ENCODE measurements at regions not wholly inside any gene's neighbourhood (a gene's known extent, or its start where the extent isn't known, plus 50 kb on each side); places are given as distances from the start of the nearest gene placed in this dataset.
A peak's percentile ranks its signal among the peaks of the same experiment; 100 is the strongest.
"Not testable (repeated sequence)": the region's sequence is repeated elsewhere in the genome, so short reads cannot be mapped to it uniquely, and the experiment has no call there.

- no peak for DNase-seq (ENCODE audit: low read depth)
These were observed 258.6 kb upstream of the AGTR2 start for GRCh38 chrX:115911967-115912366.

GRCh38 chrX:115912372-115912897, 258.1 kb upstream of the AGTR2 start:
- DNase-seq (ENCODE audit: low read depth) = no peak

GRCh38 chrX:115913575-115913974, 257.0 kb upstream of the AGTR2 start:
- DNase-seq (ENCODE audit: low read depth) = no peak

- not testable (repeated sequence) for DNase-seq (ENCODE audit: low read depth)
These were observed 254.9 kb upstream of the AGTR2 start for GRCh38 chrX:115915625-115916024.

GRCh38 chrX:115929480-115929879, 241.1 kb upstream of the AGTR2 start:
- no peak for DNase-seq (ENCODE audit: low read depth)

GRCh38 chrX:115936008-115936407, 234.5 kb upstream of the AGTR2 start:
- DNase-seq (ENCODE audit: low read depth) = no peak

- no peak for DNase-seq (ENCODE audit: low read depth)
These were observed 231.5 kb upstream of the AGTR2 start for GRCh38 chrX:115939070-115939469.

- DNase-seq (ENCODE audit: low read depth) = no peak
These were observed 230.8 kb upstream of the AGTR2 start for GRCh38 chrX:115939636-115940160.

- no peak for DNase-seq (ENCODE audit: low read depth)
These were observed 230.2 kb upstream of the AGTR2 start for GRCh38 chrX:115940348-115940747.

GRCh38 chrX:115940888-115941332, 229.6 kb upstream of the AGTR2 start:
- peak; percentile 77 for DNase-seq (ENCODE audit: low read depth)

GRCh38 chrX:115941388-115941787, 229.2 kb upstream of the AGTR2 start:
- no peak for DNase-seq (ENCODE audit: low read depth)

- DNase-seq (ENCODE audit: low read depth) = no peak
These were observed 224.5 kb upstream of the AGTR2 start for GRCh38 chrX:115946059-115946458.

GRCh38 chrX:115948018-115948923, 222.3 kb upstream of the AGTR2 start:
- no peak for DNase-seq (ENCODE audit: low read depth)

- DNase-seq (ENCODE audit: low read depth) = no peak
These were observed 220.4 kb upstream of the AGTR2 start for GRCh38 chrX:115949900-115950822.

- no peak for DNase-seq (ENCODE audit: low read depth)
These were observed 218.0 kb upstream of the AGTR2 start for GRCh38 chrX:115952417-115953092.

GRCh38 chrX:115957862-115958490, 212.6 kb upstream of the AGTR2 start:
- no peak for DNase-seq (ENCODE audit: low read depth)

GRCh38 chrX:115958687-115959359, 211.7 kb upstream of the AGTR2 start:
- no peak for DNase-seq (ENCODE audit: low read depth)

- no peak for DNase-seq (ENCODE audit: low read depth)
These were observed 210.0 kb upstream of the AGTR2 start for GRCh38 chrX:115960440-115961084.

GRCh38 chrX:115966920-115967319, 203.6 kb upstream of the AGTR2 start:
- DNase-seq (ENCODE audit: low read depth) = no peak

All from Daoy (cell line).